Fibroblast of skin of left quadriceps (primary cell): ENCODE measurements at regions not wholly inside any gene's neighbourhood (a gene's known extent, or its start where the extent isn't known, plus 50 kb on each side); places are given as distances from the start of the nearest gene placed in this dataset.

Experiments used
- DNase-seq, 2 experiments: peaks; one replicate each; pipeline ENCODE4 v3.0.0-alpha.2; 2013; ENCODE audit warnings: low read depth in 2 of 2

DNA sequence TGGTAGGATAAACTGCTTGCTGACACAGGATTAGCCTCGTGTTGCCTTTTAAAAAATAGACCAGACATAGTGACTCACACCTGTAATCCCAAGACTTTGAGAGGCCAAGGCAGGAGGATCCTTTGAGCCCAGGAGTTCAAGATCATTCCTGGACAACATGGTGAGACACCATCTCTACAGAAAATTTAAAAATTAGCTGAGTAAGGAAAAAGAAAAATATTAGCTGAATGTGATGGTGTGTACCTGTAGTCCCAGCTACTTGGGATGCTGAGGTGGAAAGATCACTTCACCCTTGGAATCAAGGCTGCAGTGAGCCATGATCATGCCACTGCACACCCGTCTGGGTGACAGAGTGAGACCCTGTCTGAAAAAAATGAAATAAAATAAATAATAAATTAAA, 82.0 kb downstream of the ETS2 start:
- DNase-seq: no peak

DNA sequence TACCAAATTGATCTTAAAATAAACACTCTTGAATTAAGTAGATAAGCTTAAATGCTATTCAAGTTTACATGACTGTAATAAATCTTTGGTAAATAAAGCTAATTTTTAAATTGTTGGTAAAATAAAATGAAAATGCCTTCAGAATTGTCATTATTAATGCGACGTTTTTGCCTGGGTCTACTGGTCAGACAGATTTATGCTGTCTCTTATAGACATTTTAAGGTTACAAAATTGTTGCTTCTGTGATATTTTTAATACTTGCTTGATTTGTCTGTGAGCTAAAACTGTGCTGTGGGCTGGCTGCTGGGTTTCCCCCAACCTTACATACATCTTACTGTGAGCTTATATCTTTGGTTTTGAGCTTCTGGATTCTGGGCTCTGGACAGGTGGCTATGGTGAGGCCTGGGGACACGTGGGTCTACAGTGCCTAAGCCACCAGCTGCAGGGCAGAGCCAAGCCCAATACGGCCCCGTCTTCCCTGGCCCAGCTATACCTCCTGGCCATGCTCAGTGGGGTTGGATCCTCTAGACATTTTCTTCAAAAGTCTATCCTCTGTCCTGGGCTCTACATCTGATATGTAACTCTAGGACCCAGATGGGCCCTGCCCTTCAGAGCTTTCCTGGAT, 81.4 kb downstream of the ETS2 start:
- DNase-seq: no peak

DNA sequence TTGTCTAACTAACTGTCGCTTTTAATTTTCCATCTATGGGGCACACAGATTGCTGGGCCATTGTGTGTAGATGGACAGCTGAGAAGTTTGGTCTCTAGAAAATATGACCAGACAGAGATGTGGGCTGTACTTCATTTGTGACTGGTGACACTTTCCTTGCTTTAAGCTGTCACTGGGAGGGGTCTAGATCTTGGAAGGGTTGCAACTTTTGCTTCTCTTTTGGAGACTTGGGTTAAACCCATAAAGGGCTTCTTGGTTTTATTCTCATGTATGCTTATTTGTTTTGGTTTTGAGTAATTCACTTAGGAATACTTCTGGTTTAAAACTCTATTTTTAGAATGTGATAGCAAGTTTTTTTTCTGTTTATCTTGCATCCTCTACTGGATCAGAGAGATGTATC, 80.2 kb downstream of the ETS2 start:
- DNase-seq: no peak

DNA sequence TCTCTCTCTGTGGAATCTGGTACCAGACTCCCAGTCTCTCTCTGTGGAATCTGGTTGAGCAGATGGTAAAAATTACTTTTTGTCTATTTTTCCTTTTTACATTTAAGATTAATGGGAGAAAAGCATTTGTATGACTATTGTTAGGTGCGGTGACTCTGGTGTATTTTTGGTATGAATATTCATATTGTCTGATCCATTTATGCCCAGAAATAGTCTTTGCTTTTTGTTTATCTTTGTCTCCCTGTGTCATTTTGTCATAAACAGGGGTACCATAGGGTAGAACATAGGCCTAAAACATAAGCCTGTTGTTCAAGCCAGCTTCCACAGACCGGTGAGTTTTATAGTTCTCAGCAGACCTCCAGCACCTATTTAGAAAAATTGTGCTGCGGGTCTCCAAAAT, 78.7 kb downstream of the ETS2 start:
- no peak for DNase-seq

DNA sequence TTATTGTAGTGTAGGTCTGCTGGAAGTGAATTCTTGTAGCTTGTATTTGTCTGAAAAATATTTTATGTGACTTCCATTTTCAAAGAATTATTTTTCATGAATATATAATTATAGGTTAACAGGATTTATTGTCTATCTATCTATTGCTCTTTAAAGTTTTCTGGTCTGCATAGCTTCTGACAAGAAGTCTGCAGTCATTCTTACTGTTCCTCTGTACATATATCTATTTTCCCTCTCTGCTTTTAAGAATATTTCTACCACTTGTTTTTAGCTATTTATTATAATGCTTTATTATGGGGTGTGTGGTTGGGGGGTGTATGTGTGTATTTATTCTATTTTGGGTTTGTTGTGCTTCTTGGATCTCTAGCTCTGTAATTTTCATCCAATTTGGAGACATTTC, 77.4 kb downstream of the ETS2 start:
- no peak for DNase-seq

DNA sequence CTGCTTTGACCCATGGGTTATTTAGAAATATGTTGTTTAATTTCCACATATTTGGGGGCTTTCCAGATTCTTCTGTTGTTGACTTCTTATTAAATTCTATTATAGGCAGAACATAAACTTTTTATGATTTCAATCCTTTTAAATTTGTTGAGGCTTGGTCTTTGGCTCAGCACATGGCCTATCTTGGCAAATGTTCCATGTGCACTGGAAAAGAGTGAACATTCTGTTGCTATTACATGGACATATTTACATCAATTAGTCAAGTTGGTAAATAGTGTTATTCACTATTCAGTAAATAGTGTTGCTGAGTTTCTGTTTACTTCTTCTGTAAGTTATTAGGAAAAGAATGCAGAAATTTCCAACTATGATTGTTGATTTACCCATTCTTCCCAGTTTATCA, 75.4 kb downstream of the ETS2 start:
- no peak for DNase-seq

DNA sequence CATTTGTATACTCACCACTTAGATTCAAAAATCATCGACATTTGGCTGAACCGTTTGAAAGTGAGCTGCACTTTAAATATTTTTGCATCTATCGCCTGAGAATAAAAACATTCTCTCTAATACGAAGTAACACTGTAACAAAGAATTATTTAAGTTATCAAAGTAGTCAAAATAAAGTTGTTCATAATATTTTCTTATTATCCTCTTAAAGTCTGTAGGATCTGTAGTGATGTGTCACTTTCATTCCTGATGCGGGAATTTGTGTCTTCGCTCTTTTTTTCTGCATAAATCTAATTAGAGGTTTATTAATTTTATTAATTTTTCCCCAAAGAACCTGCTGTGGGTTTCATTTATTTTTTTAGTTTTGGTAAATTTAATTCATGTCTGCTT, 74.8 kb downstream of the ETS2 start:
- no peak for DNase-seq

DNA sequence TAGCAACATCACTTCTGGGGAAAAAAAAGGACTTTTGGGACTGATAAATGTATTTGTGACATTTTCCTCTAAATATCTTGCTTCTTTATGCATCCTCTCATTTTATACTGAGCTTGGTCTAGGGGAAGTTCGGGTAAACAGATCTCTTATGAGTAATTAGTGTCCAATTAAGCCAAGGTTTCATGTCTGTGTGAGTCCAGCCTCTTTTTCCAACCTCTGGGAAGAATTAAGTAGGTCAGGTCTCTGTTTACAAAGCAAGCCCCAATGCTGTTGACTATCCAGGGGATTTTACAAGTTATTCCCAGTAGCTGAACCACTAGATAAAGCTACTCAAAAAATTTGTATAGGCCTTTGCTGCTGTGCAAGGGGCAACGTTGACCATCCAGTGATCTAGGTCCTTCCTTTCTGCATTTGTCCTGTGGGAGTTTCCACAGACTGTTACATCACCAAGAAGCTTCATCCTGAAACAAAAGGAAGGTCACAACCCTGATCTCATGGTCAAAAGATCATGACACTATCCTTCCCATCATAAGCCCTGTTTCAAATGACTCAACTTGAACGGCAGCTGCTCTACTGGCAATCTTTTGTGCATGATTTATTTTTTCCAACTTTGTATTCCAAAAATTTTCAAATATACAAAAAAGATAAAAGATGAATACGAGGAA, 74.3 kb downstream of the ETS2 start:
- no peak for DNase-seq

DNA sequence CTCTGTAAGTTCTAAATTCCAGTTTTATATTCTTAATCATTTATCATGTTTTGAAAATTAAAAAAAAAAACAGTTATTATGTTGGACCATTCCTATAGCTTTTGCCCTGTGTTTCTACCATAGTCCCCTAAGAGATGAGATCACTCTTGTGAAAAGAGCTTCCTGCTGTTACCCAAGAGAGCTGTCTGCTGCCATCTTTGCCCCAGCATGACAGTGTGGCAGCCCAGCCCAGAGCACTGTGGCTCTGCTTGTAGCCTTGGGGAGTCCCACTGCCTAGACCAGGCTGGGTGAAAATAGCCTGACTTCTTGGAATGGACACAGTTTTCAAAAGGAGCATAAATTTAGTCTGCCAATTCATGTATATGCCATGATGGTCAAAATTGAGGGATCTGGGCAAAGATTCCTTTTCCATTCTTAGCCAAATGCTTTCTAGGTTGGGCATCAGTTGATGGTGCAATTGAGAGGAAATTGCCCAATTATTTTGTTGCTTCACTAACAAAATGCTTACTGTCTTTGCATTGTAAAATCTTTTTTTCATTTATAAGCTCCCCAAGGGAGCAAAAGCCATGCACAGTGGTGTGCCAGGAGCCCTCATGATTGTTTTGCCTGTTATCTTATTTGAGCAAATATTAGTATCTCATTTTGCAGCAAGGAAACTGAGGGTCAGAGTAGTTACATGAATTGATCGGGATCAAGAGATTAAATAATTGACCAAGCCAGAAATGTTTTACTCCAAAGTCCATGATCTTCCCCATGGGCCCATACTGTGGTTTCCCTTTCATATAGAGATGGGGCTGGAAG, 72.8 kb downstream of the ETS2 start:
- no peak for DNase-seq

DNA sequence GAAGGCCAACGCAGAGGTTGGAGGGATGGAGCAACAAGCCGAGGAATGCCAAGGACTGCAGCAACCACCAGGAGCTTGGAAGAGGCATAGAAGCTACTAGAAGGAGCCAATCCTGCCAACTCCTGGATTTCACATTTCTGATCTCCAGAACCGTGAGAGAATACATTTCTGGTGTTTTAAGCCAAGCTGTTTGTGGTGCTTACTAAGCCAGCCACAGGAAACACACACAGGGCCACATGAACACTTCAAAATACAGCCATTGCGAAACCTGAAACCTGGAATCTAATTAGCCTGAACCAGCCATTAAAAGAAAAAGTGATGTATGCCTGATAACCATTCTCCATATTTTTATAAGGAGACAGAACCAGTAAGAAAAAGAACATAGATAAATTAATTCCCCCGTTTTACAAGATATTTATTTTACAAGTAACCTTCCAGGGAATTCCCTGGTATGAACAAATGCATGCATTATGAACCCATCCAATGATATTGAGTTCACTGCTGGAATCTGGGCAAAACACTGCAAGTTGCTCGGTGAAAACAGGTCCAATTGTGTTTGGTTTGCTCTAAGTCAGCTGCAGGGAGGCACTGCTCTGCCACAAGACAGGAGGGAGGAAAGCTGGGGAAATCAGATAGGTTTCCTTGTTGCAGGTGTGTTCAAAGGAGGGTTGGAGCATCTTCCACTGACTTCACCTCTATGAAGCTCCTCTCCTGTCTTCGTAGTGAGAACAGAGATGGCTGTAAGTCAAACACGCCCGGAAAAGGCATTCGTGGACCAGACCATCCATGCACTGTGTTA, 70.2 kb downstream of the ETS2 start:
- no peak for DNase-seq
